GM12878 (cell line): ENCODE measurements at regions not wholly inside any gene's neighbourhood (a gene's known extent, or its start where the extent isn't known, plus 50 kb on each side); places are given as distances from the start of the nearest gene placed in this dataset.

Source experiments
- BCL11A ChIP-seq: IDR thresholded peaks from 2 replicates; pipeline ENCODE4 v1.6.1; 2011; ENCODE audit warnings: low read depth, low read length
- CTCF ChIP-seq, 3 experiments: IDR thresholded peaks in 2 of 3; conservative IDR thresholded peaks in 1 of 3; 2 replicates each; pipeline ENCODE4 v1.5.1; 2011; ENCODE audit warnings: low read depth in 3 of 3, low read length in 3 of 3, mild to moderate bottlenecking in 3 of 3, control low read depth in 2 of 3, moderate library complexity in 2 of 3, inconsistent platforms in 1 of 3, mixed read lengths in 1 of 3; ENCODE audit not compliant: control insufficient read depth in 2 of 3, insufficient read depth in 1 of 3; ENCODE audit errors: extremely low read depth in 1 of 3
- EZH2 ChIP-seq: IDR thresholded peaks from 2 replicates; pipeline ENCODE4 v1.6.1; 2012; ENCODE audit warnings: low read depth, mild to moderate bottlenecking, control low read depth, inconsistent platforms, low read length, borderline replicate concordance; ENCODE audit not compliant: control insufficient read depth
- IKZF2 ChIP-seq, 2 experiments: fragments of 450-650 bp; IDR thresholded peaks; 2 replicates each; pipeline ENCODE4 v1.6.1; 2017; ENCODE audit warnings: mild to moderate bottlenecking in 2 of 2, moderate library complexity in 2 of 2
- LARP7 ChIP-seq: fragments of 450-650 bp; IDR thresholded peaks from 2 replicates; pipeline ENCODE4 v1.6.1; 2017; ENCODE audit warnings: mild to moderate bottlenecking
- POLR2AphosphoS5 ChIP-seq: IDR thresholded peaks from 2 replicates; pipeline ENCODE4 v1.6.1; 2011; ENCODE audit warnings: mild to moderate bottlenecking, low read length, inconsistent platforms
- RAD51 ChIP-seq: fragments of 450-650 bp; IDR thresholded peaks from 2 replicates; pipeline ENCODE4 v1.6.1; 2016; ENCODE audit warnings: moderate library complexity, mild to moderate bottlenecking, inconsistent platforms
- TAF1 ChIP-seq: IDR thresholded peaks from 2 replicates; pipeline ENCODE4 v1.6.1; 2011; ENCODE audit warnings: mild to moderate bottlenecking, low read depth, low read length, borderline replicate concordance

GRCh38 chr4:23062188-23062587 lies 369.5 kb downstream of the GBA3 start:
- TF ChIP-seq BCL11A (no peak), POLR2AphosphoS5 (no peak), IKZF2 (IDR thresholded peaks at IDR 0.05) (no peak), RAD51 (no peak), LARP7 (no peak), CTCF (IDR thresholded peaks at IDR 0.05 in 2 of 3, conservative IDR thresholded peaks at IDR 0.05 in 1 of 3; ENCODE audit: control insufficient read depth in 2 of 3, extremely low read depth in 1 of 3, insufficient read depth in 1 of 3, low read depth in 3 of 3, low read length in 3 of 3) (no peak), TAF1 (no peak), EZH2 (no peak)
